ENCODE measurements at regions not wholly inside any gene's neighbourhood (a gene's known extent, or its start where the extent isn't known, plus 50 kb on each side); places are given as distances from the start of the nearest gene placed in this dataset.

GRCh38 chr3:194267744-194268653 lies 83.1 kb downstream of the CPN2 start:
- no peak overlapping the region for H3K4me3 ChIP-seq
- H3K4me1 ChIP-seq, result peaks cover 10 to 82% (median 65%) of the 10 kb centered on the region in 6 donors
- H3K36me3 ChIP-seq, result no peaks in the 10 kb centered on the region
- peak overlapping the region in 1 of 8 donors; percentile 2 for H3K27ac ChIP-seq
- TF ChIP-seq POLR2AphosphoS5 (IDR thresholded peaks at IDR 0.05) (peak in 2 of 3 donors; percentile 31 to 57), CTCF (IDR thresholded peaks at IDR 0.05 in 8 of 11, conservative IDR thresholded peaks at IDR 0.05 in 3 of 11) (no peak)
- intact Hi-C loops (cut with DNase I; ENCODE audit: low total_unique reads), result loop anchor here (10.0 kb wide), 1 partner anchor 73 kb away; no protein-coding TSS in a partner anchor
- no peaks in the 10 kb centered on the region for H3K9me3 ChIP-seq
- peaks cover 0 to 31% (median 0%) of the 10 kb centered on the region in 7 donors for H3K27me3 ChIP-seq (replicated peaks in 1 of 7)
- peak; percentile 70 for DNase-seq
- 65 to 80% (median 74%) methylated on average over 17 to 26 of the region's 26 CpGs for WGBS, 5 donors

- Histone ChIP-seq H3K27me3 (replicated peaks in 1 of 7) (peaks cover 0 to 31% (median 0%) of the 10 kb centered on the region in 7 donors), H3K4me3 (peak overlapping the region in 1 of 8 donors; percentile 36), H3K36me3 (no peaks in the 10 kb centered on the region), H3K4me1 (peaks cover 10 to 91% (median 66%) of the 10 kb centered on the region in 6 donors), H3K9me3 (no peaks in the 10 kb centered on the region), H3K27ac (peak overlapping the region in 7 of 8 donors; percentile 15 to 87 (median 80))
- 82 to 90% (median 83%) methylated on average over 11 to 12 of the region's 12 CpGs for WGBS, 5 donors
- no peak for DNase-seq
- intact Hi-C loops (cut with DNase I; ENCODE audit: low total_unique reads), result loop anchor here (10.0 kb wide), 1 partner anchor 74 kb away; no protein-coding TSS in a partner anchor
- TF ChIP-seq CTCF (IDR thresholded peaks at IDR 0.05 in 8 of 11, conservative IDR thresholded peaks at IDR 0.05 in 3 of 11), result no peak
- TF ChIP-seq POLR2A (IDR thresholded peaks at IDR 0.05), result no peak
- no peak for TF ChIP-seq POLR2AphosphoS5 (IDR thresholded peaks at IDR 0.05)
Observed at GRCh38 chr3:194268654-194269512, 82.2 kb downstream of the CPN2 start.

GRCh38 chr3:194269610-194270145 lies 81.5 kb downstream of the CPN2 start:
- peaks cover 0 to 31% (median 0%) of the 10 kb centered on the region in 7 donors for H3K27me3 ChIP-seq (replicated peaks in 1 of 7)
- no peaks in the 10 kb centered on the region for H3K9me3 ChIP-seq
- intact Hi-C loops (cut with DNase I; ENCODE audit: low total_unique reads), result loop anchor here (10.0 kb wide), 1 partner anchor 75 kb away; no protein-coding TSS in a partner anchor
- H3K36me3 ChIP-seq, result no peaks in the 10 kb centered on the region
- peaks cover 10 to 99% (median 69%) of the 10 kb centered on the region in 6 donors for H3K4me1 ChIP-seq
- DNase-seq, result peak; percentile 89
- H3K27ac ChIP-seq, result peak overlapping the region; percentile 1 to 87 (median 78)
- no peak for TF ChIP-seq POLR2A (IDR thresholded peaks at IDR 0.05)
- TF ChIP-seq POLR2AphosphoS5 (IDR thresholded peaks at IDR 0.05), result peak; percentile 88 to 96 (median 92)
- peak in 8 of 11 experiments; percentile 33 to 66 (median 54) for TF ChIP-seq CTCF (IDR thresholded peaks at IDR 0.05 in 8 of 11, conservative IDR thresholded peaks at IDR 0.05 in 3 of 11)
- peak overlapping the region in 1 of 8 donors; percentile 36 for H3K4me3 ChIP-seq
- 13 to 24% (median 17%) methylated on average over 14 to 29 of the region's 29 CpGs for WGBS, 5 donors

Measured in spleen (tissue), 11 donors.